ENCODE measurements at regions not wholly inside any gene's neighbourhood (a gene's known extent, or its start where the extent isn't known, plus 50 kb on each side); places are given as distances from the start of the nearest gene placed in this dataset.

DNA sequence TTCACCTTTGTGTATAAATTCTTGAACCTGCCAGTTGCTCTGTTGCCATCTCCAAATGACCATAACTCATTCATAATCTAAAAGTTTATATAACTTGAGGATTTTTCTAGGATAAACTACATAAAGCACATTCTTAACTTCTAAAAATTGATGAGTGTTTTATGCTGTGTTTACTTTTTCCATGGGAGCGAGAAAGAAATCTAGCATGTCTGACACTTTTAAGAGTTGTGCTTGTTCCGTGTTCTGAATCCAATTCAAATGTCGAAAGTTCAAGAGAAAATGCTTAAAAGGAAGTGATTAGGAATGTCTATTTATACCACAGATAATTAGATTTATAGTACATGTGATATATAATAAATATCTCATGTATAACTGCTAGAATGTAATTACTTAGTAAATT, 154.4 kb downstream of the DEPDC1B start:
- TF ChIP-seq, protein P1, sequence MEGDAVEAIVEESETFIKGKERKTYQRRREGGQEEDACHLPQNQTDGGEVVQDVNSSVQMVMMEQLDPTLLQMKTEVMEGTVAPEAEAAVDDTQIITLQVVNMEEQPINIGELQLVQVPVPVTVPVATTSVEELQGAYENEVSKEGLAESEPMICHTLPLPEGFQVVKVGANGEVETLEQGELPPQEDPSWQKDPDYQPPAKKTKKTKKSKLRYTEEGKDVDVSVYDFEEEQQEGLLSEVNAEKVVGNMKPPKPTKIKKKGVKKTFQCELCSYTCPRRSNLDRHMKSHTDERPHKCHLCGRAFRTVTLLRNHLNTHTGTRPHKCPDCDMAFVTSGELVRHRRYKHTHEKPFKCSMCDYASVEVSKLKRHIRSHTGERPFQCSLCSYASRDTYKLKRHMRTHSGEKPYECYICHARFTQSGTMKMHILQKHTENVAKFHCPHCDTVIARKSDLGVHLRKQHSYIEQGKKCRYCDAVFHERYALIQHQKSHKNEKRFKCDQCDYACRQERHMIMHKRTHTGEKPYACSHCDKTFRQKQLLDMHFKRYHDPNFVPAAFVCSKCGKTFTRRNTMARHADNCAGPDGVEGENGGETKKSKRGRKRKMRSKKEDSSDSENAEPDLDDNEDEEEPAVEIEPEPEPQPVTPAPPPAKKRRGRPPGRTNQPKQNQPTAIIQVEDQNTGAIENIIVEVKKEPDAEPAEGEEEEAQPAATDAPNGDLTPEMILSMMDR (IDR thresholded peaks at IDR 0.05; ENCODE audit: extremely low read depth in 1 of 2, insufficient read depth in 1 of 2, low read depth in 1 of 2, low read length in 2 of 2): no peak
- no peak for TF ChIP-seq POLR2AphosphoS5 (IDR thresholded peaks at IDR 0.05; ENCODE audit: insufficient read depth, low read depth, low read length)
- no peak for TF ChIP-seq POLR2A (IDR thresholded peaks at IDR 0.05; ENCODE audit: low read depth, low read length)
- TF ChIP-seq, protein P2, sequence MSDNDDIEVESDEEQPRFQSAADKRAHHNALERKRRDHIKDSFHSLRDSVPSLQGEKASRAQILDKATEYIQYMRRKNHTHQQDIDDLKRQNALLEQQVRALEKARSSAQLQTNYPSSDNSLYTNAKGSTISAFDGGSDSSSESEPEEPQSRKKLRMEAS (IDR thresholded peaks at IDR 0.05; ENCODE audit: insufficient read depth, insufficient read length): no peak
- no peak for TF ChIP-seq EZH2 (IDR thresholded peaks at IDR 0.05; ENCODE audit: borderline replicate concordance, low read depth, low read length, severe bottlenecking)
- no peak for TF ChIP-seq FOS (IDR thresholded peaks at IDR 0.05; ENCODE audit: borderline replicate concordance, insufficient read depth, low read length)
- no peak for TF ChIP-seq MYC (IDR thresholded peaks at IDR 0.05; ENCODE audit: low read depth, low read length)
- no peak for TF ChIP-seq JUN (IDR thresholded peaks at IDR 0.05; ENCODE audit: borderline replicate concordance, insufficient read depth, insufficient read length, low read depth)

All from endothelial cell of umbilical vein (primary cell).